SU-DHL-6 (cell line): ENCODE measurements at regions not wholly inside any gene's neighbourhood (a gene's known extent, or its start where the extent isn't known, plus 50 kb on each side); places are given as distances from the start of the nearest gene placed in this dataset.

Experiments used
- H2AFZ ChIP-seq: fragments of 200-600 bp; sonication (generic); 2 replicates; pipeline ENCODE4 v1.6.1; 2014; ENCODE audit warnings: low read depth, mild to moderate bottlenecking, moderate library complexity, mixed read lengths, antibody characterized with exemption, low read length; ENCODE audit not compliant: severe bottlenecking
- H3F3A ChIP-seq: fragments of 200-600 bp; shearing (Covaris generic); 2 replicates; pipeline ENCODE4 v1.6.0; 2016; ENCODE audit warnings: antibody characterized with exemption, mild to moderate bottlenecking; ENCODE audit not compliant: insufficient read depth
- H3K27ac ChIP-seq: fragments of 200-600 bp; sonication (generic); 2 replicates; pipeline ENCODE4 v1.5.1; 2016; ENCODE audit warnings: low read depth, mild to moderate bottlenecking, low read length, moderate library complexity, mixed read lengths
- H3K27me3 ChIP-seq: fragments of 200-600 bp; sonication (generic), shearing (Covaris generic); 2 replicates; pipeline ENCODE4 v1.6.0; 2014; ENCODE audit warnings: mild to moderate bottlenecking, low read length
- H3K36me3 ChIP-seq: fragments of 200-600 bp; sonication (generic); 2 replicates; pipeline ENCODE4 v1.6.1; 2014; ENCODE audit warnings: mild to moderate bottlenecking, low read length, mixed read lengths
- H3K4me2 ChIP-seq: fragments of 300-600, 200-600 bp; shearing (Covaris generic), sonication (generic); 2 replicates; pipeline ENCODE4 v1.6.0; 2014; ENCODE audit warnings: low read length, low read depth, mild to moderate bottlenecking; ENCODE audit not compliant: poor library complexity, severe bottlenecking
- H3K4me3 ChIP-seq: fragments of 200-600 bp; sonication (generic); 2 replicates; pipeline ENCODE4 v1.5.1; 2014; ENCODE audit warnings: antibody characterized with exemption, low read length, mild to moderate bottlenecking, mixed read lengths; ENCODE audit not compliant: insufficient read depth, poor library complexity, severe bottlenecking
- H3K79me2 ChIP-seq: fragments of 200-600 bp; sonication (generic); 2 replicates; pipeline ENCODE4 v1.6.1; 2014; ENCODE audit warnings: mild to moderate bottlenecking, low read length, moderate library complexity; ENCODE audit not compliant: insufficient read depth
- H3K9ac ChIP-seq: fragments of 200-600 bp; sonication (generic); 2 replicates; pipeline ENCODE4 v1.7.0; 2014; ENCODE audit warnings: mild to moderate bottlenecking, low read length
- H3K9me2 ChIP-seq: fragments of 200-600 bp; sonication (generic); replicated peaks from 2 replicates; pipeline ENCODE4 v1.6.1; 2014; ENCODE audit warnings: low read length; ENCODE audit not compliant: insufficient read depth
- H3K9me3 ChIP-seq: fragments of 200-600 bp; sonication (generic); 2 replicates; pipeline ENCODE4 v1.6.1; 2014; ENCODE audit warnings: low read length, mixed read lengths; ENCODE audit not compliant: insufficient read depth
- H4K20me1 ChIP-seq: fragments of 200-600 bp; sonication (generic); 2 replicates; pipeline ENCODE4 v1.6.1; 2014; ENCODE audit warnings: low read depth, mild to moderate bottlenecking, antibody characterized with exemption, low read length, moderate library complexity, mixed read lengths
- CTCF ChIP-seq: fragments of 200-600 bp; sonication (generic); IDR thresholded peaks from one replicate; pipeline ENCODE4 v1.5.1; 2017; ENCODE audit warnings: antibody characterized with exemption, mild to moderate bottlenecking, low read length, moderate library complexity; ENCODE audit not compliant: insufficient read depth, poor library complexity, severe bottlenecking
- EZH2phosphoT487 ChIP-seq: fragments of 200-600 bp; sonication (generic), shearing (Covaris generic); conservative IDR thresholded peaks from 2 replicates; pipeline ENCODE4 v1.6.1; 2018; ENCODE audit warnings: mild to moderate bottlenecking, antibody characterized with exemption, low read length, moderate library complexity, mixed read lengths

DNA sequence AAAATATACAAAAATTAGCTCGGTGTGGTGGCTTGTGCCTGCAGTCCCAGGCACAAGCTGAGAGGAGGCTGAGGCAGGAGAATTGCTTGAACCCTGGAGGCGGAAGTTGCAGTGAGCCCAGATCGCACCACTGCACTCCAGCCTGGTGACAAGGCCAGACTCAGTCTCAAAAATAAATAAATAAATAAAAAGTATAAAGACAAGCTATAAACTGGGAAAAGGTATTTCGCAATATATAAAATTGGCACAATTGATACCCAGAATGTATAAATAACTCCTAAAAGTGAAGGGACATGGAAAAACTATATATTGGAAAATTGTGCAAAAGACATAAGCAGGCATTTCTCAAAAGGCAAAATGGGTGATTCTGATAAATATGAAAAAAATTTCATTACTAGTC lies 657.9 kb upstream of the SLC8A1 start:
- no peaks in the 10 kb centered on the region for H3K79me2 ChIP-seq
- H3K9me3 ChIP-seq: no peaks in the 10 kb centered on the region
- H4K20me1 ChIP-seq: no peaks in the 10 kb centered on the region
- no peaks in the 10 kb centered on the region for H3F3A ChIP-seq
- no peak overlapping the region for H3K27ac ChIP-seq
- H3K9me2 ChIP-seq: no peaks in the 10 kb centered on the region
- no peaks in the 10 kb centered on the region for H3K36me3 ChIP-seq
- no peak overlapping the region for H2AFZ ChIP-seq
- no peak overlapping the region for H3K9ac ChIP-seq
- TF ChIP-seq EZH2phosphoT487: no peak
- TF ChIP-seq CTCF: no peak
- H3K4me2 ChIP-seq: no peak overlapping the region
- no peak overlapping the region for H3K4me3 ChIP-seq
- no peaks in the 10 kb centered on the region for H3K27me3 ChIP-seq

DNA sequence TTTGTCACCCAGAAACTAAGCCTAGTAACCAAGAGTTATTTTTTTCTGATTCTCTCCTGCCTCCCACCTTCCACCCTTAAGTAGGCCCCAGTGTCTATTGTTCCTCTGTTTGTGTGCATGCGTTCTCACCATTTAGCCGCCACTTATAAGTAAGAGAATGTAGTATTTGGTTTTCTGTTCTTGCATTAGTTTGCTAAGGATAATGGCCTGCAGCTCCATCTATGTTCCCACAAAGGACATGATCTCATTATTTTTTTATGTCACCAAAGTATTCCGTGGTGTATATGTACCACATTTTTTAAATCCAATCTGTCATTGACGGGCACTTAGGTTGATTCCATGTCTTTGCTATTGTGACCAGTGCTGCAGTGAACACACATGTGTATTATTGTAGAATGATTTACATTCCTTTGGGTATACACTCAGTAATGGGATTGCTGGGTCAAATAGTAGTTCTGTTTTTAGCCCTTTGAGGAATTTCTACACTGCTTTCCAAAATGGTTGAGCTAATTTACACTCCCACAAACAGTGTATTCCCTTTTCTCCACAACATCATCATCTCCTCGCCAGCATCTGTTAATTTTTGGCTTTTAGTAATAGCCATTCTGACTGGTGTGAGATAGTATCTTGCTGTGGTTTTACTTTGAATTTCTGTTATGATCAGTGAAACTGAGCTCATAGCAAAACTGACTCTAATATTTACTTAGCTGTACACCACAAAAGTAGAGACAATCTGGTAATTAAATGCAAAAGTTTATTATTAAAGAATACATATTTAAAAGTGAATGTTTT lies 660.1 kb upstream of the SLC8A1 start:
- TF ChIP-seq EZH2phosphoT487 (no peak), CTCF (no peak)
- no peaks in the 10 kb centered on the region for H3K36me3 ChIP-seq
- H3K4me2 ChIP-seq: no peak overlapping the region
- H3K27ac ChIP-seq: no peak overlapping the region
- no peaks in the 10 kb centered on the region for H3F3A ChIP-seq
- no peaks in the 10 kb centered on the region for H3K9me2 ChIP-seq
- no peaks in the 10 kb centered on the region for H3K79me2 ChIP-seq
- H3K9me3 ChIP-seq: no peaks in the 10 kb centered on the region
- H3K27me3 ChIP-seq: no peaks in the 10 kb centered on the region
- no peak overlapping the region for H3K4me3 ChIP-seq
- H4K20me1 ChIP-seq: no peaks in the 10 kb centered on the region
- no peak overlapping the region for H3K9ac ChIP-seq
- no peak overlapping the region for H2AFZ ChIP-seq

DNA sequence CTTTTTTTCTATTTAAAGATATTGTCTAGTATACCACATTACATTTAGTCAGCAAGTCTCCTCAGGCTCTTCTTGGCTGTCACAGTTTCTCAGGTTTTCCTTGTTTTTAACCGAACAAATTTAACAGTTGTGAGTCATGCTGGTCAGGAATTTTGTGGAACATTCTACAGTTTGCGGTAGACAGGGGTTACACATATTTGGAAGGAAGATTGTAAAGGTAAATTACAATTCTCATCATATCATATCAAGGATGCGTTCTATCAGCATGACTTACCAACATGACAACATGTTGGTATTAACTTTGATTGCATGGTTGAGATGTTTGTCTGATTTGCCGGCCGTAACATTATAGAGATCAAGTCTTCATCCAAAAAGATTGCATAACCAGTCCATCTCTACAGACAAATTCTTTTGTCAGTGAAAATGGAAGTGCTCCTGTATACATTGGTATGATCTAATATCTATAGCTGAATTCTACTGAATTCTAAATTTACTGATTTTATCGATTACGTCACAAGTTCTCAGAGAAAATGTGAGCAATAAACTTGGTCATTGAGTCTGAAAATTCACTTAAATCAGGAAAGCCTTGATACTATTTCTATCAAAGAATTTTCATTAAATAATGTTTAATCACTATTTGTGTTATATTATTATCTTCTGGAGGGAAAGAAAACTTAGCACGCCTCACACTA lies 664.4 kb upstream of the SLC8A1 start:
- H3K27me3 ChIP-seq: no peaks in the 10 kb centered on the region
- no peaks in the 10 kb centered on the region for H3K9me2 ChIP-seq
- no peaks in the 10 kb centered on the region for H3K36me3 ChIP-seq
- H4K20me1 ChIP-seq: no peaks in the 10 kb centered on the region
- H2AFZ ChIP-seq: no peak overlapping the region
- no peak overlapping the region for H3K4me2 ChIP-seq
- H3F3A ChIP-seq: no peaks in the 10 kb centered on the region
- TF ChIP-seq EZH2phosphoT487 (no peak), CTCF (no peak)
- no peak overlapping the region for H3K9ac ChIP-seq
- H3K4me3 ChIP-seq: no peak overlapping the region
- no peaks in the 10 kb centered on the region for H3K79me2 ChIP-seq
- no peak overlapping the region for H3K27ac ChIP-seq
- no peaks in the 10 kb centered on the region for H3K9me3 ChIP-seq
